ENCODE measurements at regions not wholly inside any gene's neighbourhood (a gene's known extent, or its start where the extent isn't known, plus 50 kb on each side); places are given as distances from the start of the nearest gene placed in this dataset.

- Histone ChIP-seq H4K20me1 (ENCODE audit: insufficient read depth, low read length) (no peaks in the 10 kb centered on the region), H2AFZ (ENCODE audit: low read length) (no peak overlapping the region), H3K4me2 (ENCODE audit: low read depth, low read length) (no peak overlapping the region), H3K4me3 (replicated peaks in 1 of 3; ENCODE audit: insufficient read depth in 1 of 3, low read depth in 2 of 3, low read length in 3 of 3) (no peak overlapping the region), H3K27ac (ENCODE audit: extremely low read length, insufficient read depth, low read length) (no peak overlapping the region), H3K4me1 (ENCODE audit: insufficient read depth, low read length) (no peaks in the 10 kb centered on the region), H3K79me2 (ENCODE audit: insufficient read depth, low read length) (no peaks in the 10 kb centered on the region), H3K36me3 (replicated peaks in 1 of 2; ENCODE audit: control insufficient read depth in 1 of 2, insufficient read depth in 2 of 2, low read length in 2 of 2) (no peaks in the 10 kb centered on the region), H3K9me3 (ENCODE audit: low read length) (no peaks in the 10 kb centered on the region), H3K9ac (ENCODE audit: insufficient read depth, low read depth, low read length) (no peak overlapping the region), H3K27me3 (ENCODE audit: control insufficient read depth in 1 of 2, insufficient read depth in 2 of 2, low read length in 2 of 2) (no peaks in the 10 kb centered on the region)
- ATAC-seq = no peak
- no peak for DNase-seq (ENCODE audit: low spot score)
- ChIA-PET CTCF (ENCODE audit: low intra/inter-chr PET ratio, low total read pairs) (no interaction called here), POLR2A (no interaction called here)
- WGBS (ENCODE audit: low lambda C conversion rate) = 0% methylated on average over 3 of the region's 3 CpGs
- in situ Hi-C loops (cut with HindIII; ENCODE audit: extremely low pct_ligation_motif_present, low pct_unique_long_range_greater_than_20kb) = no loop called here
- intact Hi-C loops (cut with micrococcal nuclease; ENCODE audit: unreplicated experiment) = no loop called here
- BruUV-seq (replicated peaks) = no TSS peak
- FAIRE-seq = no peak
- TF ChIP-seq HMGXB3 (CRISPR knock-in tag; IDR thresholded peaks at IDR 0.05; ENCODE audit: borderline replicate concordance) (no peak), SNAPC4 (CRISPR knock-in tag; IDR thresholded peaks at IDR 0.05) (no peak), PATZ1 (CRISPR knock-in tag; IDR thresholded peaks at IDR 0.05) (no peak), HBP1 (CRISPR knock-in tag; IDR thresholded peaks at IDR 0.05; ENCODE audit: low read depth) (no peak), SSRP1 (CRISPR knock-in tag; IDR thresholded peaks at IDR 0.05) (no peak), TIGD3 (CRISPR knock-in tag; IDR thresholded peaks at IDR 0.05; ENCODE audit: borderline replicate concordance) (no peak), MAFK (conservative IDR thresholded peaks at IDR 0.05 in 1 of 2, IDR thresholded peaks at IDR 0.05 in 1 of 2; ENCODE audit: low read length in 2 of 2) (no peak), PHF20 (CRISPR knock-in tag; IDR thresholded peaks at IDR 0.05) (no peak), NFYB (CRISPR knock-in tag; IDR thresholded peaks at IDR 0.05) (no peak), ZNF501 (CRISPR knock-in tag; IDR thresholded peaks at IDR 0.05) (no peak)
Observed at GRCh38 chr3:166637984-166638530, 742.0 kb downstream of the ZBBX start.

Data from HepG2 (cell line).